ENCODE measurements at regions not wholly inside any gene's neighbourhood (a gene's known extent, or its start where the extent isn't known, plus 50 kb on each side); places are given as distances from the start of the nearest gene placed in this dataset.

GRCh38 chr1:118828038-118828437, 160.1 kb downstream of the TBX15 start:
- H3K4me3 ChIP-seq (ENCODE audit: low read depth, poor library complexity, severe bottlenecking) = no peak overlapping the region
- intact Hi-C loops (cut with DNase I; ENCODE audit: low total_unique reads) = no loop called here
- TF ChIP-seq CTCF (IDR thresholded peaks at IDR 0.05) = no peak
- no peak for DNase-seq (ENCODE audit: low spot score in 2 of 2)

GRCh38 chr1:118827636-118828035, 160.5 kb downstream of the TBX15 start:
- H3K4me3 ChIP-seq (ENCODE audit: low read depth, poor library complexity, severe bottlenecking) = no peak overlapping the region
- DNase-seq (ENCODE audit: low spot score in 2 of 2) = no peak
- TF ChIP-seq CTCF (IDR thresholded peaks at IDR 0.05) = no peak
- TF ChIP-seq POLR2A (IDR thresholded peaks at IDR 0.05) = no peak
- WGBS, 2 donors = 50 to 52% methylated on average over 1 of the region's 1 CpG
- intact Hi-C loops (cut with DNase I; ENCODE audit: low total_unique reads) = no loop called here

GRCh38 chr1:118827207-118827606, 160.9 kb downstream of the TBX15 start:
- 71 to 76% methylated on average over 3 of the region's 3 CpGs for WGBS, 2 donors
- no peak for DNase-seq (ENCODE audit: low spot score in 2 of 2)
- H3K4me3 ChIP-seq (ENCODE audit: low read depth, poor library complexity, severe bottlenecking) = no peak overlapping the region
- TF ChIP-seq POLR2A (IDR thresholded peaks at IDR 0.05) (no peak), CTCF (IDR thresholded peaks at IDR 0.05) (no peak)
- intact Hi-C loops (cut with DNase I; ENCODE audit: low total_unique reads) = no loop called here

GRCh38 chr1:118826669-118827068, 161.5 kb downstream of the TBX15 start:
- no peak for TF ChIP-seq CTCF (IDR thresholded peaks at IDR 0.05)
- 62 to 74% methylated on average over 3 of the region's 3 CpGs for WGBS, 2 donors
- intact Hi-C loops (cut with DNase I; ENCODE audit: low total_unique reads) = no loop called here
- no peak overlapping the region for H3K4me3 ChIP-seq (ENCODE audit: low read depth, poor library complexity, severe bottlenecking)
- DNase-seq (ENCODE audit: low spot score in 2 of 2) = no peak

- DNase-seq (ENCODE audit: low spot score in 2 of 2) = no peak
- no peak overlapping the region for H3K4me3 ChIP-seq (ENCODE audit: low read depth, poor library complexity, severe bottlenecking)
- intact Hi-C loops (cut with DNase I; ENCODE audit: low total_unique reads) = no loop called here
- TF ChIP-seq CTCF (IDR thresholded peaks at IDR 0.05) (no peak), POLR2A (IDR thresholded peaks at IDR 0.05) (no peak)
Measured at GRCh38 chr1:118825619-118826018, 162.5 kb downstream of the TBX15 start.

- TF ChIP-seq CTCF (IDR thresholded peaks at IDR 0.05) (no peak), POLR2A (IDR thresholded peaks at IDR 0.05) (no peak)
Measured at GRCh38 chr1:118821801-118822200, 166.3 kb downstream of the TBX15 start.

More at GRCh38 chr1:118821801-118822200, 166.3 kb downstream of the TBX15 start:
- intact Hi-C loops (cut with DNase I; ENCODE audit: low total_unique reads) = no loop called here
- peak in 1 of 2 donors; percentile 28 for DNase-seq (ENCODE audit: low spot score in 2 of 2)
- no peak overlapping the region for H3K4me3 ChIP-seq (ENCODE audit: low read depth, poor library complexity, severe bottlenecking)
- WGBS, 2 donors = 44 to 49% methylated on average over 2 of the region's 2 CpGs

Measured in lower leg skin (tissue), 4 donors.